GM10248 (cell line): ENCODE measurements at regions not wholly inside any gene's neighbourhood (a gene's known extent, or its start where the extent isn't known, plus 50 kb on each side); places are given as distances from the start of the nearest gene placed in this dataset.

Experiments used
- CTCF ChIA-PET: fragments of 300-600 bp; sonication (Branson Sonifier 250); formaldehyde crosslinking; extraction: SDS; loops from one replicate; lab custom pipeline; 2021; ENCODE audit warnings: antibody characterized with exemption; lab: Yijun Ruan, JAX
- POLR2A ChIA-PET: fragments of 350-650 bp; sonication (Branson Sonifier 250); formaldehyde crosslinking; extraction: SDS; loops from one replicate; lab custom pipeline; 2020; ENCODE audit warnings: antibody characterized with exemption; lab: Yijun Ruan, JAX
- DNase-seq: peaks from one replicate; pipeline ENCODE4 v3.0.0; 2012; ENCODE audit errors: extremely low spot score
- CTCF ChIP-seq: IDR thresholded peaks from 2 replicates; pipeline ENCODE4 v1.5.1; 2012; ENCODE audit warnings: mild to moderate bottlenecking, low read depth; ENCODE audit errors: extremely low read depth, missing control alignments, control extremely low read depth

GRCh38 chr5:3508395-3508794 is 87.2 kb upstream of the IRX1 start:
- no peak for TF ChIP-seq CTCF
- DNase-seq: no peak
- ChIA-PET CTCF (interaction anchor here (0.7 kb wide), 1 partner anchor 57 kb away, joined by 3 read pairs; no protein-coding TSS in a partner anchor), POLR2A (no interaction called here)

- ChIA-PET POLR2A (no interaction called here), CTCF (no interaction called here)
- no peak for DNase-seq
- TF ChIP-seq CTCF: no peak
Observed at GRCh38 chr5:3490957-3491507, 104.6 kb upstream of the IRX1 start.

GRCh38 chr5:3489239-3489843 is 106.3 kb upstream of the IRX1 start:
- ChIA-PET CTCF (no interaction called here), POLR2A (no interaction called here)
- no peak for TF ChIP-seq CTCF
- DNase-seq: no peak

GRCh38 chr5:3484836-3485235 is 110.8 kb upstream of the IRX1 start:
- DNase-seq: no peak
- TF ChIP-seq CTCF: no peak
- ChIA-PET POLR2A (no interaction called here), CTCF (no interaction called here)

- POLR2A ChIA-PET: no interaction called here
- DNase-seq: no peak
- no peak for TF ChIP-seq CTCF
Observed at GRCh38 chr5:3481175-3481574, 114.5 kb upstream of the IRX1 start.

GRCh38 chr5:3475674-3476073 is 120.0 kb upstream of the IRX1 start:
- POLR2A ChIA-PET: no interaction called here
- TF ChIP-seq CTCF: no peak

More at GRCh38 chr5:3481175-3481574, 114.5 kb upstream of the IRX1 start:
- CTCF ChIA-PET: no interaction called here

More at GRCh38 chr5:3475674-3476073, 120.0 kb upstream of the IRX1 start:
- CTCF ChIA-PET: no interaction called here
- no peak for DNase-seq
